NOMO-1 treated with dmso at 0.1 percent for 144 hours (cell line): ENCODE measurements at regions not wholly inside any gene's neighbourhood (a gene's known extent, or its start where the extent isn't known, plus 50 kb on each side); places are given as distances from the start of the nearest gene placed in this dataset.

Experiments
- DNase-seq: peaks from one replicate; lab custom pipeline; 2025; ENCODE audit not compliant: unreplicated experiment; lab: John Stamatoyannopoulos, UW

DNA sequence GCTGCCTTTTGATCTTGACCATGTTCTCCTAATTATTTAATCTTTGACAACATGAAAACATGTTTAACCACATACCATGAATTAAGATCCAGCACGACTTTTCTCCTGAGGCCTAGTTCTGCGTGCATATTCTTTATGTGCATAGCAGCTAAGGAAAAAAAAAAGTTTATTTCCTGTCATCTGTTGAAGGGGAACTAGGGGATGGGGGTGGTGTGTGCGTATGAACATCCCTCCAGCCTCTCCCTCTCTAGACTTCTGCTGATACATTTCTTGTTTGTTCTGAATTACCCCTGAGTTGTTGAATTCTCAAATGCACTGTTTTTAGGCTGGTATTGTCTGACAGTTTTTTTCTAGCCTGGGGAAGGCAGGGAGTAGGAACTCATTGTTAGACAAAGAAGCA lies 543.3 kb downstream of the FGF9 start:
- DNase-seq, result no peak

DNA sequence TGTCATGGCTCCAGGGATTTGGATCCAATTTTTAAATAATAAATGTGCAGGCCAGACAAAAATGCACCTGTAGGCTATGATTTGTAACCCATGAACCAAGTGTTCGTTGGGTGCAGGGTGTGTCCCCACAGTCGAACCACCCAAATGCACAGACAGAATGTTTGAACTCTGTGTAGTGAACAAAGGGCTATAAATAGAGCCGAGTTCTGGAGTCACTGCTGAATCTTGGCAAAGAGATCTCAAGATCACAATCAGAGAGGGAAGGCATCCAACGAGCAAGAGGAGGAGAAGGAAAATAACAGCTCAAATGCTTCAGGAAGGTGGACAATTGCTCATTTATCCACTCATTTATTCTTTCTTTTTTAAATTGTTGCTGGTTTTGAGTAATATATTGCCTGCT lies 547.9 kb downstream of the FGF9 start:
- DNase-seq, result no peak

DNA sequence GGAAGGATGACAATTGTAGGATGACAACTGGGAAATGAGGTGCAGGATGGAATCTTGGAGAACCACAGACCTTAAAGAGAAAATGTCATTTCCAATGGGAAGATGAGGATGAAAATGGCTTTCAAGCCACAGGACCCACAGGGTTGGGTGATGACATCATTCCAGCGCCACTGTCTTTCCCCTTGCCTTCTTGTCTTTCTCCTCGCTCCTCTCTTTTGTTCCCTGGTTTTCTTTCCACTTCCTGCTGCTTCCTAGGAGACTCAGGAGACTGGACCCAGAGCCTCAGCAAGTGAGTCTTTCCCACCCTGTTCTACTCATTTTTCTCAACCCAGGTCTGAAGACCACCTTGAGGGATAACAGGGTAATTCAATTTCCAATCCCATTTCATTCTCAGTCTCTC lies 548.8 kb downstream of the FGF9 start:
- DNase-seq, result no peak

- no peak for DNase-seq
Observed at GRCh38 chr13:22220151-22221135, 549.6 kb downstream of the FGF9 start.

DNA sequence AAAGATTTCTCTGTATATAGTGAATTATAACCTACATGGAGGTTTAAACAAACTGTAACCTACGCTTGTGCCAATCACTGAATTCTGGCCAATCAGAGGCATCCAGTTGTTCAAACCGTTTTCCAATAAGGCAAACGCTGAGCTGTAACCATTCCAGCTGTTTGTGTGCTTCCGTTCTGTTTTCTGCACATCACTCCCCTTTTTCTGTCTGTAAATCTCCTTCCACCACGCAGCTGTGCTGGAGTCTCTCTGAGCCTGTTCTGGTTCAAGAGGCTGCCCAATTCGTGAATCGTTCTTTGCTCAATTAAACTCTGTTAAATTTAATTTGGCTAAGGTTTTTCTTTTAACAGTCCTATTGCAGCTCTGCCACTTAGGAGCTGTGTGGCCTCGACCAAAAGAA lies 552.5 kb downstream of the FGF9 start:
- no peak for DNase-seq

- DNase-seq, result no peak
Observed at GRCh38 chr13:22226086-22226485, 555.2 kb downstream of the FGF9 start.

GRCh38 chr13:22227895-22228294 lies 557.0 kb downstream of the FGF9 start:
- no peak for DNase-seq

- no peak for DNase-seq
Observed at GRCh38 chr13:22229916-22230315, 559.0 kb downstream of the FGF9 start.

GRCh38 chr13:22232186-22232585 lies 561.3 kb downstream of the FGF9 start:
- DNase-seq, result no peak

DNA sequence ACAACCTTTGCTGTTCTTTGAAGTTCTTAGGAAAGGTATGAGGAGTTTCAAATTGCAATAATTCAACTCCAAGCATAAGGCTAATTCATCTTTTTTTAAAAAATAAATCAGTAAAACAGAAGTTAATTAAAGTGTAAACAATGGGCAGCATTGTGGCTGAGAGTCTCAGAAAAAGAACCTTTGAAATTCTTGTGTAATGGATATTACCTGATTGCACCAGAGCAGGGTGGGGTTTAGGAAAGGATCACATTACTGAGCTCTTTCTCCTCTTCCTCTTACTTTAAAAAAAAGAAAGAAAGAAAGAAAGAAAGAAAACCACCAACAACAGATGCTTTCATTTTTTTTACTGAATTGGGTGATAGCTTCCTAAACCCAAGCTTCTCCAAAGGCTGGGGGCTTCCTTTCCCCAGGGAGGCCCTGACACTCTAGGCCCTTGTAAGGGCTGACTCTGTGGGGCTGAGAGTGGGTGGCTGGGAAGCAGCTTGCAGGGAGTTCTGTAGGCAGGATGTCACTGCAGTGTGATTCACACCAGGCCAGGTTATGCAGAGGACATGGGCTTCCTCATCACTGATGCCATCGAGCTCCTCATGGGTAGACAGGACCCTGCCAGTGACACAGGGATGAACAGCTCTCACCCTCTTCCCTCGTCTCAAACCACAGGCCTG lies 564.5 kb downstream of the FGF9 start:
- DNase-seq, result no peak

GRCh38 chr13:22235950-22236290 lies 565.0 kb downstream of the FGF9 start:
- DNase-seq, result no peak

DNA sequence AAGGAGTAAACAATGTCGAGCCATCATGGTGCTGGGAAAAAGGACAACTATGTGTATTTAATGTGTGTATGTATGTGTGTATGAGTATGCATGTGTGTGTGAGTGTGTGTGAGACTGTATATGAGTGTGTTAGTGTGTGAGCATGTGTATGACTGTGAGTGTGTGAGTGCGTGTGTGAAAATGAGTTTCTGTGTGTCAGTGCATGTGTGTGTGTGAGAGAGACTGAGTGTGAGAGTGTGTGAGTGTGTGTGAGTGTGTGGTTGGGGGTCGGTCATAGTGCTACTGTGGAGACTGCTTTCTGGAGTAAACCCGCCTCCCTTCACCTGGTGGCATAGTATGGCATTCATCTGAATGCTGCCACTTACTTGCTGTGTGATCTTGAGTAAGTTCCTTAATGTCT lies 567.4 kb downstream of the FGF9 start:
- DNase-seq, result no peak

GRCh38 chr13:22240716-22241115 lies 569.8 kb downstream of the FGF9 start:
- no peak for DNase-seq

- no peak for DNase-seq
Observed at GRCh38 chr13:22243469-22244163, 572.7 kb downstream of the FGF9 start.

GRCh38 chr13:22252281-22252830 lies 581.5 kb downstream of the FGF9 start:
- DNase-seq, result no peak

DNA sequence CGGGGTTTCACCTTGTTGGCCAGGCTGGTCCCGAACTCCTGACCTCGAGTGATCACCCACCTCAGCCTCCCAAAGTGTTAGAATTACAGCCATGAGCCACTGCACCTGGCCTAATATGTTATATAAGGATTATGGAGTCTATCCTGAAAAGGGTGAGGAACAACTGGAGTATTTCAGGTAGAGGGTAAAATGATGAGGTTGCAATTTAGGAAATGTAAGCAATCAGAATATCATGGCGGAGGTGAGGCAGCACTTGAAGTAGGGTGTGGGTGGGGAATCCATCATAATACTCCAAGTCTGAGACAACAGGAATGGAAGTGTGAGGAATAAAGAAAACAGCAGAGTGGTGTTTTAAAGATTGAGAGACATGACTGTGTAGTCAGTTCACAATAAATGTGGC lies 582.2 kb downstream of the FGF9 start:
- DNase-seq, result no peak

- no peak for DNase-seq
Observed at GRCh38 chr13:22256111-22256639, 585.3 kb downstream of the FGF9 start.

DNA sequence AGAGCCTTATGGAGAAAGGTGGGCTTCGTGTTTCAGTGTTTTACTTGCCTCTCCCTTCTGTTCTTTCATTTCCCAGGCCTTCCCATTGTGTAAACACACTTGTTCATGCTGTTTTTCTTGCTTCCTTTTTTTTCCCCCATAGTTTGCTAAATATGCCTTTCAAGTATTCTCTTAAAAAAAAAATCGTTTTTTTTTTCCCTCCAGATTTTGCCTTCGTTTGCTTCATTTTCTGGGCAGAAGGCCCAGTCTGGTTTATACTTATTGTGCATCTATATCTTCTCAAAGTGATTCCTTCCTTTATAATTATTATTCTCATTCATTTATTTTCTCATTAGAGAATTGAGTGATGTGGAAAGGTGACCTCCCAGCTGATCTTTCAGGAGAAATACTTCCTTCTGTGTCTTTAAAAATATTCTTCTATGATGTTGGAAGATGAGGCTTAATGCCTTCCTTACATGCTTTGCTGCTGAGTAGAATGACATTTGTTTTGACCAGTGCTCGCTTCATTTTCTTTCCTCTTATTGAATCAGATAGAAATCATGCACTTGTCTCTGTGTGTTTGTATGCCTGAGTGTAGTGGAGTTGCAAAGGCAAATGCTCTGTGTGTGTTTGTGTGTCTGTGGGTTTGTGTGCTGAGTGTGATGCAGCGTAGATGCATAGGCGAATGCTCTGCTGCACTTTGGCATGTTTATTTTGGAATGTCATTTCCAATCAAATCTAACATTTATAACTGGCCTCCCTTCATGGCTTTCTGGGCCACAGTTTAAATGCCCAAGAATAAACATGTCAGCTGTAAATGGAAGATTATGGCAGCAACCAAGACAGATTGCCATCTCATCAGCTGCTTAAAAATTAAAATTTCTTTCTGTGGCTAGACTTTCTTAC lies 591.4 kb downstream of the FGF9 start:
- DNase-seq, result no peak

- no peak for DNase-seq
Observed at GRCh38 chr13:22263185-22263584, 592.3 kb downstream of the FGF9 start.

DNA sequence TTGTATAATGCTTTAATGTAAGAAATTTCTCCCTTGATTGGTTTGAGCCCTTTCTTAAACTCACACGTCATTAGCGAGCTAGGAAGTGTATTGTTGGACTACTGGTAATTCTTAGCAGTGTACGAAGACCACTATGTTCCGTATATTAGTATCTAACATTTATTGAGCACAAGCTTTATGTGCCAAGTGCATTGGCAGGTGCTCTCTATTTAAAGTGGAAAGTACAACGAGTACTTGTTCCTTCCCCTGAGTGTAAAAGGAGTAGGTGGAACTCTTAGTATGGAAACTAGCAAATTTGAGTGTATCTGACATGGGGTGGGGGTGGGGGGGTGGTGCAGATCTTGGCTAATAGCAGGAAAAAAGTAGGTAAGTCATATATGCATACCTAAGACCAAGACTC lies 594.7 kb downstream of the FGF9 start:
- DNase-seq, result no peak
